GM20000 (cell line): ENCODE measurements at regions not wholly inside any gene's neighbourhood (a gene's known extent, or its start where the extent isn't known, plus 50 kb on each side); places are given as distances from the start of the nearest gene placed in this dataset.

Experiments
- DNase-seq: peaks from one replicate; pipeline ENCODE4 v3.0.0; 2012; ENCODE audit warnings: low spot score
- TF ChIP-seq, protein P1 (sequence below): IDR thresholded peaks from 2 replicates; pipeline ENCODE4 v1.5.1; 2012; ENCODE audit warnings: mild to moderate bottlenecking, control low read depth; ENCODE audit errors: extremely low read depth, missing control alignments

GRCh38 chr2:167548396-167548795 is 660.1 kb downstream of the XIRP2 start:
- DNase-seq, result no peak

DNA sequence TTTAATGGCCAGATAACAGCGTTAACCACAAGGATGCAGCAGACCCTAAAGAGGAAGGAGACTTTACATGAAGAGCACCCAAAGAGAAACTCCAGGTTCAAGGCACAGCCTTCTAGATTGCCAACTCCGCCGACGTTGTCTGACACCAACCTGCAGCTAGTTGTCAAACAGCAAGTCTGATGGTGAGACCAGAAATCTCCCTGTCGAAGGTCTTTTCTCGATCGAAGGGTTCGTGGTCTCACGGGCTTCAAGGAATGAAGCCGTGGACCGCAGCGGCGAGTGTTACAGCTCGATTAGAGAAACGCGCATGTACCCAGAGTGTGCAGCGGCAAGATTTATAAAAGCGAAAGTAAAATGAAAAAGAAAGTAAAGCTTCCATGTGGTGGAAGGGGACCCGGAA is 656.3 kb downstream of the XIRP2 start:
- TF ChIP-seq, protein P1, sequence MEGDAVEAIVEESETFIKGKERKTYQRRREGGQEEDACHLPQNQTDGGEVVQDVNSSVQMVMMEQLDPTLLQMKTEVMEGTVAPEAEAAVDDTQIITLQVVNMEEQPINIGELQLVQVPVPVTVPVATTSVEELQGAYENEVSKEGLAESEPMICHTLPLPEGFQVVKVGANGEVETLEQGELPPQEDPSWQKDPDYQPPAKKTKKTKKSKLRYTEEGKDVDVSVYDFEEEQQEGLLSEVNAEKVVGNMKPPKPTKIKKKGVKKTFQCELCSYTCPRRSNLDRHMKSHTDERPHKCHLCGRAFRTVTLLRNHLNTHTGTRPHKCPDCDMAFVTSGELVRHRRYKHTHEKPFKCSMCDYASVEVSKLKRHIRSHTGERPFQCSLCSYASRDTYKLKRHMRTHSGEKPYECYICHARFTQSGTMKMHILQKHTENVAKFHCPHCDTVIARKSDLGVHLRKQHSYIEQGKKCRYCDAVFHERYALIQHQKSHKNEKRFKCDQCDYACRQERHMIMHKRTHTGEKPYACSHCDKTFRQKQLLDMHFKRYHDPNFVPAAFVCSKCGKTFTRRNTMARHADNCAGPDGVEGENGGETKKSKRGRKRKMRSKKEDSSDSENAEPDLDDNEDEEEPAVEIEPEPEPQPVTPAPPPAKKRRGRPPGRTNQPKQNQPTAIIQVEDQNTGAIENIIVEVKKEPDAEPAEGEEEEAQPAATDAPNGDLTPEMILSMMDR, result no peak
- no peak for DNase-seq

More at GRCh38 chr2:167548396-167548795, 660.1 kb downstream of the XIRP2 start:
- TF ChIP-seq, protein P1, result no peak

DNA sequence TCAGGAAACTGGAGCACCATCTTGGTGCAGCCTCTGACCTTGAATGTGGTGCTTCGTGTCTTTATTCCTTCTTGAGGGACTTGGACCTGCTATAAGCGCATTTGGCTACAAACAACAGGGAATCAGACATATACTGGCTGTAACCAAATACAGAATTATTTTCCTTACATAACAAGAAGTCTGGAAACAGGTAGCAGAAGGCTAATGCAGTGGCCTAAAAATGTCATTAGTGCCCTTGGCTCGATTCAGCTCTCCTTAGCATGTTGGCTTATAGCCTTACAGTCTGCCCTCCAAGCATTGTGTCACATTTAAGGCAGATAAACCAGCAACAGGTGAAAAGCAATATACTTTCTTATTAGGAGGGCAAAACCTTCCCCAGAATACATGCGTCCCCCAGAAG is 655.4 kb downstream of the XIRP2 start:
- DNase-seq, result no peak
- TF ChIP-seq, protein P1, result no peak

GRCh38 chr2:167537743-167538142 is 649.5 kb downstream of the XIRP2 start:
- TF ChIP-seq, protein P1, result no peak

GRCh38 chr2:167534443-167534842 is 646.2 kb downstream of the XIRP2 start:
- TF ChIP-seq, protein P1, result no peak
- DNase-seq, result no peak

More at GRCh38 chr2:167537743-167538142, 649.5 kb downstream of the XIRP2 start:
- no peak for DNase-seq

- TF ChIP-seq, protein P1, result no peak
- no peak for DNase-seq
Measured at GRCh38 chr2:167524786-167525185, 636.5 kb downstream of the XIRP2 start.

DNA sequence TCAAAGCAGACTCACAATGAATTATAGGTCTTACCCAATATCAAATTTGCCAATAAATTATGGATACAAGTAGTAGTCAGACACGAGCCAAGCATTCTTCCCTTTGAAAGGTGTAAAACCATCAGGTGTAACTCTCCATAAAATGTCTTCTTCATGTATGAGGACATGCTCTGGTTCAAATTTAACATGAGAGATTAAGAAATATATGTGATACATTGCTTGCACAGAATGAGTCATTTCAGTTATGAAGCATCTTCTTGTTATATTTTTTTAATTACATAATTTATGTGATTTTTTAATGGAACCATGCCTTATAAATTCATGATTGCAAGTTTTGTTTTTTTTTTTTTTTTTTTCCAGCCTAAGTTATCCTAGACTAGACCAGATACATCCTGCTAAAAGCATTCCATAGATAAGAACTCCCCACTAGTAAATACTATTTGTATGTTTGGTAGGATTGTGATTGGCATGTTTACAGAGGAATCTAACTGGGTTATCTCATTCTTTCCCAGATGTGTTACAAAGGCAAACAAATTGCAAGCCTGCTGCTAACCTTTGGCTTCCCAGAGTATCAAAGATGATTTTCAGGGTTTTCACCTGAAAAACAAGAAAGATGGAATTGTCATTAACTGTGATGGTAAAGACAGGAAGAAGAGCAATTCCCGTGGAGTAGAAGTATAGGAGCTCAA is 621.9 kb downstream of the XIRP2 start:
- no peak for DNase-seq
- TF ChIP-seq, protein P1, result no peak
